ENCODE measurements at regions not wholly inside any gene's neighbourhood (a gene's known extent, or its start where the extent isn't known, plus 50 kb on each side); places are given as distances from the start of the nearest gene placed in this dataset.
A peak's percentile ranks its signal among the peaks of the same experiment; 100 is the strongest.
"Not testable (repeated sequence)": the region's sequence is repeated elsewhere in the genome, so short reads cannot be mapped to it uniquely, and the experiment has no call there.

DNA sequence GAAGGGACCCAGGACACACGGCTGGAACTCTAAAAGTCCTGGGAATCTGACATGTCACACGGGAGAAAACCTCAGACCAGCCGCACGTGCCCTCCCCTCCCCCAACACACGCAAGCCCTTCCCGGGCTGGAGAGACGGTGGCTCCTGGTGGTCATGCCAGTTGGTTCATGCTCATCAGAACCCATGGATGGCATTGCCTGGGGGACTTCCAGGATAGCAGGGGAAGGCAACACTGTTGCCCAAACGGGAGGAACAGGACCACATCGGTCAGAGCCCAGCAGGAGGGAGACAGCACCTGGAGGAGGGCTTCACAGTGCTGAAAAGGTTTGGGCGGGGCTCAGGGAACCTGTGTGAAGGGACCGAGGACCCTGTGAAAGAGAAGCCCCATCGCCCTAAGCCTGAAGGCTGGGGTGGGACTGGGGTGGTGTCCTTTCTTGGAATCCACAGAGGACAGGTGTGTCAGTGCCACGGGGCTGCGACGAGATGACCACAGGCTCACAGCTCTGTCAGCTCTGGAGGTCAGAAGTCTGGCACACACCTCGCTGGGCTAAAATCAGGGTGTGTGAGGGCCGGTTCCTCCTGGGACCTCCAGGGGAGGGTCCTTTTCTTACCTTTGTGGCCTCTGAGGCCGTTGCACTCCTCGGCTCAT is 151.7 kb upstream of the ZNF469 start:
- H3K27me3 ChIP-seq (replicated peaks; ENCODE audit: control insufficient read depth, insufficient read depth, low read length); DNase-seq (ENCODE audit: low read depth); H3K4me3 ChIP-seq (ENCODE audit: low read length); H3K9ac ChIP-seq (ENCODE audit: low read length); H3K4me1 ChIP-seq (ENCODE audit: control insufficient read depth, insufficient read depth, low read length); H3K36me3 ChIP-seq (ENCODE audit: control insufficient read depth, insufficient read depth, low read length, severe bottlenecking); H3K9me3 ChIP-seq (ENCODE audit: control insufficient read depth, low read length): not testable (repeated sequence)

DNA sequence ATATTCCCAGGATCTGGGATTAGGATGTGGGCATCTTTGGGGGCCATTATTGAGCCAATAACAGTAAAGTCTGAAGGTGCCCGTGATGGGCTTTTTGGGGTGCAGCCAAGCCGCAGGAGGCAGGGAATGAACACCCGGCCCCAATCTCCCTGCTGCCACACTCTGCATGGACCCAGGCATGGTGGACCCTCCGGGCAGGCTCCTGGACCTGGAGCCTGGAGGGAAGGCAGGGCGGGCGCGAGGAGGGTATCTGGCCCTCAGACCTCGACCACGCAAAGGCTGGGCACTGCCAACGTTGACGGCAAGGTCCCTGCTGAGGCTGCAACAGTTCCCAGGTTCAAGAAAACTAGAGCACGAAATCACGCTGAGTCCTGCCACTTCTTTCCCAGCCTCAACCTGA is 150.9 kb upstream of the ZNF469 start:
- H3K36me3 ChIP-seq (ENCODE audit: control insufficient read depth, insufficient read depth, low read length, severe bottlenecking); H3K27me3 ChIP-seq (replicated peaks; ENCODE audit: control insufficient read depth, insufficient read depth, low read length); H3K4me1 ChIP-seq (ENCODE audit: control insufficient read depth, insufficient read depth, low read length); DNase-seq (ENCODE audit: low read depth); H3K9ac ChIP-seq (ENCODE audit: low read length); H3K9me3 ChIP-seq (ENCODE audit: control insufficient read depth, low read length); H3K4me3 ChIP-seq (ENCODE audit: low read length): not testable (repeated sequence)

- H3K9me3 ChIP-seq (ENCODE audit: control insufficient read depth, low read length); DNase-seq (ENCODE audit: low read depth); H3K4me1 ChIP-seq (ENCODE audit: control insufficient read depth, insufficient read depth, low read length): not testable (repeated sequence)
These were observed 150.1 kb upstream of the ZNF469 start for GRCh38 chr16:88232401-88233258.

GRCh38 chr16:88233621-88234420 is 148.9 kb upstream of the ZNF469 start:
- Histone ChIP-seq H3K9ac (ENCODE audit: low read length) (peak overlapping the region; percentile 76), H3K4me1 (ENCODE audit: control insufficient read depth, insufficient read depth, low read length) (peaks cover 15% of the 10 kb centered on the region)
- not testable (repeated sequence) for DNase-seq (ENCODE audit: low read depth); H3K27me3 ChIP-seq (replicated peaks; ENCODE audit: control insufficient read depth, insufficient read depth, low read length); H3K9me3 ChIP-seq (ENCODE audit: control insufficient read depth, low read length); H3K36me3 ChIP-seq (ENCODE audit: control insufficient read depth, insufficient read depth, low read length, severe bottlenecking); H3K4me3 ChIP-seq (ENCODE audit: low read length)

More at GRCh38 chr16:88232401-88233258, 150.1 kb upstream of the ZNF469 start:
- H3K36me3 ChIP-seq (ENCODE audit: control insufficient read depth, insufficient read depth, low read length, severe bottlenecking); H3K4me3 ChIP-seq (ENCODE audit: low read length); H3K27me3 ChIP-seq (replicated peaks; ENCODE audit: control insufficient read depth, insufficient read depth, low read length); H3K9ac ChIP-seq (ENCODE audit: low read length): not testable (repeated sequence)

GRCh38 chr16:88234421-88235271 is 148.1 kb upstream of the ZNF469 start:
- not testable (repeated sequence) for H3K4me3 ChIP-seq (ENCODE audit: low read length); H3K9me3 ChIP-seq (ENCODE audit: control insufficient read depth, low read length); H3K36me3 ChIP-seq (ENCODE audit: control insufficient read depth, insufficient read depth, low read length, severe bottlenecking); H3K27me3 ChIP-seq (replicated peaks; ENCODE audit: control insufficient read depth, insufficient read depth, low read length); DNase-seq (ENCODE audit: low read depth)
- H3K9ac ChIP-seq (ENCODE audit: low read length), result peak overlapping the region; percentile 76
- peaks cover 15% of the 10 kb centered on the region for H3K4me1 ChIP-seq (ENCODE audit: control insufficient read depth, insufficient read depth, low read length)

DNA sequence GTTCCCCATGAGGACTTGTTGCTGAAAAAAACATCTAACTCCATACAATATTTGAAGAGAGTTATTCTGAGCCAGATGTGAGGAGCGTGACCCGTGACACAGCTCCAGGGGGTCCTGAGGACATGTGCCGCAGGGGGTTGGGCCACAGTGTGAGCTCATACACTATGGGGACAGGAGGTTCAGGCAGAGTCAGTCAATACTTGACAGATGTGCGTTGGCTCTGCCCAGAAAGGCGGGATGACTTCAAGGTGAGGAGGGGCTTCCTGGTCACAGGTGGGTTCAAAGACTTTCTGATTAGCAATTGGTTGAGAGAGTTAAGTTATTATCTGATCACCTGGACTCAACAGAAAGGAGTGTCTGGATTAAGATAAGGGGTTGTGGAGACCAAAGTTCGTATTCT is 147.1 kb upstream of the ZNF469 start:
- H3K9me3 ChIP-seq (ENCODE audit: control insufficient read depth, low read length); H3K27me3 ChIP-seq (replicated peaks; ENCODE audit: control insufficient read depth, insufficient read depth, low read length); H3K9ac ChIP-seq (ENCODE audit: low read length); H3K4me3 ChIP-seq (ENCODE audit: low read length); H3K36me3 ChIP-seq (ENCODE audit: control insufficient read depth, insufficient read depth, low read length, severe bottlenecking); DNase-seq (ENCODE audit: low read depth): not testable (repeated sequence)
- peaks cover 21% of the 10 kb centered on the region for H3K4me1 ChIP-seq (ENCODE audit: control insufficient read depth, insufficient read depth, low read length)

- not testable (repeated sequence) for DNase-seq (ENCODE audit: low read depth); H3K9ac ChIP-seq (ENCODE audit: low read length); H3K4me3 ChIP-seq (ENCODE audit: low read length); H3K36me3 ChIP-seq (ENCODE audit: control insufficient read depth, insufficient read depth, low read length, severe bottlenecking); H3K27me3 ChIP-seq (replicated peaks; ENCODE audit: control insufficient read depth, insufficient read depth, low read length); H3K9me3 ChIP-seq (ENCODE audit: control insufficient read depth, low read length)
- peaks cover 22% of the 10 kb centered on the region for H3K4me1 ChIP-seq (ENCODE audit: control insufficient read depth, insufficient read depth, low read length)
These were observed 146.5 kb upstream of the ZNF469 start for GRCh38 chr16:88236229-88236628.

GRCh38 chr16:88237314-88237713 is 145.4 kb upstream of the ZNF469 start:
- not testable (repeated sequence) for H3K9ac ChIP-seq (ENCODE audit: low read length); DNase-seq (ENCODE audit: low read depth); H3K9me3 ChIP-seq (ENCODE audit: control insufficient read depth, low read length); H3K36me3 ChIP-seq (ENCODE audit: control insufficient read depth, insufficient read depth, low read length, severe bottlenecking); H3K27me3 ChIP-seq (replicated peaks; ENCODE audit: control insufficient read depth, insufficient read depth, low read length); H3K4me3 ChIP-seq (ENCODE audit: low read length)
- H3K4me1 ChIP-seq (ENCODE audit: control insufficient read depth, insufficient read depth, low read length), result peaks cover 31% of the 10 kb centered on the region

DNA sequence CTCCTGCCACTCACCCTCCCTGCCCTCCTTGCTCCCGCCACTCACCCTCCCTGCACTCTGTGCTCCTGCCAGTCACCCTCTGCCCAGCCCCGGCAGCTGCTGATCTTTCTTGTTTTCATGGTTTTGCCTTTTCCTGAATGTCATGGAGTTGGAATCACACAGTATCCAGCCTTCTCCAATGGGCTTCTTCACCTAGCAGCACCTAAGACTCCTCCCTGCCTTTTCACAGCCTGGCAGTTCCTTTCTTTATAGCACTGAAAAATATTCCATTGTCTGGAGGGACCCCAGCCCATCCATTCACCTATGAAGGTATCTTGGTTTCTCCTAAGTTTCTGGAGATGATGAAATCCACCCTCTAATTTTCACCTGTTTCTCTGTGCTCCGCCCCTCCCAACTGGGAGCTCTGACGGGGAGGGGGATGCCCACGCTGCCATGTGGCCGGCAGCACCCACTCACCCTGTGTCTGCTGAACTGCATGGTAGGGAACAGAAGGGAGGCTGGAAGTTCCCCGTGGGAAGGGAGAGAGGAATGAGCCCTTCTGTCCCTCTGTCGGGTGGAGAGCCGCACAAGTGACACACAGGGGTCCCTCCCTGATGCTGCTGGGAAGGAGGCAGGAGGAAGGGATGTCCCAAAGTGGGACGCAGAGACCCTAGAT is 144.9 kb upstream of the ZNF469 start:
- peaks cover 34% of the 10 kb centered on the region for H3K4me1 ChIP-seq (ENCODE audit: control insufficient read depth, insufficient read depth, low read length)

DNA sequence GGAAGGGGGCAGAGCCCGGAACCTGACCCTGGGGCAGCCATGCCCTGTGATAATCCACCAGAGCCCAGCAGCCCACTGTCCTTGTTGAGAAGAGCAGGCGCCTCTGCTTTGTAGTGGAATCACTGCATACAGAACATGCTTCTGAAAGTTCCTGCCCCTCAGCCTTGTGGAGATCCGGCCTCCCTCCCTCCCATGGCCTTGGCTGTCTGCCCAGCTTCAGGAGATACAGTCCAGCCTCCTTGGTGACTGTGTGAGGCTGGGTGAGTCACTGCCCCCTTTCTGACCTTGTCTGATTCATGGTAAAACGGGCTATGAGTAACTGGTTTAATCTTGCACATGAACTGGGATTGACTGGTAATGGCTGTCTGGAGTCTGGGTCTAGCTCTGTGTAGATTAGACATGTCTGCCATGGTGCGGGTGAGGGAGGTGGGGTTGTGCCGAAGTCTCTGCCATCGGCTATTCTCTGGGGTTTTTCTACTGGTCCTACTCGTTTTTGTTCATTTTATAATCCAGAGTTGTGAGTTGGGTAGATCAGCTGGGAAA is 144.0 kb upstream of the ZNF469 start:
- peak; percentile 96 for DNase-seq (ENCODE audit: low read depth)
- H3K9me3 ChIP-seq (ENCODE audit: control insufficient read depth, low read length); H3K27me3 ChIP-seq (replicated peaks; ENCODE audit: control insufficient read depth, insufficient read depth, low read length); H3K4me3 ChIP-seq (ENCODE audit: low read length); H3K36me3 ChIP-seq (ENCODE audit: control insufficient read depth, insufficient read depth, low read length, severe bottlenecking): not testable (repeated sequence)
- Histone ChIP-seq H3K9ac (ENCODE audit: low read length) (peak overlapping the region; percentile 64), H3K4me1 (ENCODE audit: control insufficient read depth, insufficient read depth, low read length) (peaks cover 38% of the 10 kb centered on the region)

More for the DNA sequence above, 144.9 kb upstream of the ZNF469 start:
- not testable (repeated sequence) for H3K9me3 ChIP-seq (ENCODE audit: control insufficient read depth, low read length); H3K27me3 ChIP-seq (replicated peaks; ENCODE audit: control insufficient read depth, insufficient read depth, low read length); DNase-seq (ENCODE audit: low read depth); H3K4me3 ChIP-seq (ENCODE audit: low read length); H3K36me3 ChIP-seq (ENCODE audit: control insufficient read depth, insufficient read depth, low read length, severe bottlenecking)
- H3K9ac ChIP-seq (ENCODE audit: low read length), result peak overlapping the region; percentile 64

Measured in adipocyte (in vitro differentiated cells).